Peyer's patch (tissue), 4 donors: ENCODE measurements at regions not wholly inside any gene's neighbourhood (a gene's known extent, or its start where the extent isn't known, plus 50 kb on each side); places are given as distances from the start of the nearest gene placed in this dataset.

Experiments
- DNase-seq, 3 donors: peaks; one replicate each; pipeline ENCODE4 v3.0.0-alpha.2; 2017 to 2019
- H3K27ac ChIP-seq, 4 donors: fragments of 200-600 bp; sonication (generic); one replicate each; pipeline ENCODE4 v1.5.1; 2016 to 2019
- H3K27me3 ChIP-seq, 2 donors: fragments of 200-600 bp; sonication (generic); one replicate each; pipeline ENCODE4 v1.5.1; 2019
- H3K36me3 ChIP-seq, 3 donors: fragments of 200-600 bp; sonication (generic); one replicate each; pipeline ENCODE4 v1.5.1; 2016 to 2019
- H3K4me1 ChIP-seq, 4 donors: fragments of 200-600 bp; sonication (generic); one replicate each; pipeline ENCODE4 v1.5.1; 2016 to 2019
- H3K4me3 ChIP-seq, 4 donors: fragments of 200-600 bp; sonication (generic); 1 replicate in 3 of 4; 2 replicates in 1 of 4; pipeline ENCODE4 v1.5.1; 2016 to 2019; ENCODE audit warnings: mild to moderate bottlenecking in 1 of 4
- H3K9me3 ChIP-seq, 4 donors: fragments of 200-600 bp; sonication (generic); one replicate each; pipeline ENCODE4 v1.5.1; 2016 to 2019; ENCODE audit warnings: mild to moderate bottlenecking in 1 of 4
- CTCF ChIP-seq, 6 experiments: fragments of 450-650 bp in 4 of 6; fragments of 200-600 bp in 2 of 6; sonication (generic) in 1 of 6; IDR thresholded peaks; one replicate each; pipeline ENCODE4 v1.5.1; 2017 to 2019; ENCODE audit warnings: antibody characterized with exemption in 6 of 6, mild to moderate bottlenecking in 3 of 6, moderate library complexity in 1 of 6
- POLR2A ChIP-seq, 2 donors: fragments of 450-650 bp; IDR thresholded peaks; one replicate each; pipeline ENCODE4 v1.5.1; 2017; ENCODE audit warnings: antibody characterized with exemption in 2 of 2, mild to moderate bottlenecking in 2 of 2, moderate library complexity in 2 of 2

GRCh38 chr1:218582646-218583045, 237.5 kb downstream of the TGFB2 start:
- H3K4me3 ChIP-seq = no peak overlapping the region
- no peaks in the 10 kb centered on the region for H3K27me3 ChIP-seq
- no peaks in the 10 kb centered on the region for H3K9me3 ChIP-seq
- DNase-seq = no peak
- H3K27ac ChIP-seq = no peak overlapping the region
- H3K36me3 ChIP-seq = no peaks in the 10 kb centered on the region
- TF ChIP-seq POLR2A (IDR thresholded peaks at IDR 0.05) (no peak), CTCF (IDR thresholded peaks at IDR 0.05) (no peak)
- H3K4me1 ChIP-seq = no peaks in the 10 kb centered on the region

GRCh38 chr1:218584418-218585155, 239.5 kb downstream of the TGFB2 start:
- no peaks in the 10 kb centered on the region for H3K4me1 ChIP-seq
- no peak overlapping the region for H3K27ac ChIP-seq
- no peak overlapping the region for H3K4me3 ChIP-seq
- DNase-seq = no peak
- H3K27me3 ChIP-seq = no peaks in the 10 kb centered on the region
- TF ChIP-seq POLR2A (IDR thresholded peaks at IDR 0.05) (no peak), CTCF (IDR thresholded peaks at IDR 0.05) (no peak)
- H3K9me3 ChIP-seq = no peaks in the 10 kb centered on the region
- no peaks in the 10 kb centered on the region for H3K36me3 ChIP-seq

GRCh38 chr1:218585511-218586184, 240.5 kb downstream of the TGFB2 start:
- TF ChIP-seq CTCF (IDR thresholded peaks at IDR 0.05) = no peak
- no peak for TF ChIP-seq POLR2A (IDR thresholded peaks at IDR 0.05)
- no peaks in the 10 kb centered on the region for H3K9me3 ChIP-seq
- no peak overlapping the region for H3K27ac ChIP-seq
- no peaks in the 10 kb centered on the region for H3K4me1 ChIP-seq
- DNase-seq = no peak
- no peak overlapping the region for H3K4me3 ChIP-seq
- H3K27me3 ChIP-seq = no peaks in the 10 kb centered on the region
- H3K36me3 ChIP-seq = no peaks in the 10 kb centered on the region

- H3K36me3 ChIP-seq = no peaks in the 10 kb centered on the region
- TF ChIP-seq CTCF (IDR thresholded peaks at IDR 0.05) (no peak), POLR2A (IDR thresholded peaks at IDR 0.05) (no peak)
- DNase-seq = no peak
- no peak overlapping the region for H3K4me3 ChIP-seq
- no peaks in the 10 kb centered on the region for H3K4me1 ChIP-seq
- H3K27ac ChIP-seq = no peak overlapping the region
- H3K9me3 ChIP-seq = no peaks in the 10 kb centered on the region
- H3K27me3 ChIP-seq = no peaks in the 10 kb centered on the region
Measured at GRCh38 chr1:218587900-218588299, 242.8 kb downstream of the TGFB2 start.

- no peak for DNase-seq
Measured at GRCh38 chr1:218588540-218589172, 243.5 kb downstream of the TGFB2 start.

GRCh38 chr1:218589487-218589886, 244.4 kb downstream of the TGFB2 start:
- H3K27ac ChIP-seq = no peak overlapping the region
- TF ChIP-seq POLR2A (IDR thresholded peaks at IDR 0.05) (no peak), CTCF (IDR thresholded peaks at IDR 0.05) (no peak)
- no peaks in the 10 kb centered on the region for H3K9me3 ChIP-seq
- H3K4me3 ChIP-seq = no peak overlapping the region
- H3K36me3 ChIP-seq = no peaks in the 10 kb centered on the region
- DNase-seq = no peak
- H3K4me1 ChIP-seq = no peaks in the 10 kb centered on the region
- H3K27me3 ChIP-seq = no peaks in the 10 kb centered on the region

More at GRCh38 chr1:218588540-218589172, 243.5 kb downstream of the TGFB2 start:
- no peak overlapping the region for H3K4me3 ChIP-seq
- no peaks in the 10 kb centered on the region for H3K27me3 ChIP-seq
- no peak overlapping the region for H3K27ac ChIP-seq
- H3K4me1 ChIP-seq = no peaks in the 10 kb centered on the region
- no peaks in the 10 kb centered on the region for H3K36me3 ChIP-seq
- TF ChIP-seq POLR2A (IDR thresholded peaks at IDR 0.05) = no peak
- no peaks in the 10 kb centered on the region for H3K9me3 ChIP-seq
